ENCODE measurements at regions not wholly inside any gene's neighbourhood (a gene's known extent, or its start where the extent isn't known, plus 50 kb on each side); places are given as distances from the start of the nearest gene placed in this dataset.

GRCh38 chr1:3956527-3957170, 56.6 kb upstream of the C1orf174 start (continued):
- no peak for TF ChIP-seq RFX5 (IDR thresholded peaks at IDR 0.05; ENCODE audit: low read depth, low read length)
- no peak for TF ChIP-seq MAFK (IDR thresholded peaks at IDR 0.05; ENCODE audit: low read depth, low read length)
- TF ChIP-seq MAZ (IDR thresholded peaks at IDR 0.05; ENCODE audit: borderline replicate concordance, low read depth, low read length): no peak

- DNase-seq (no peak), ATAC-seq (ENCODE audit: low read depth) (no peak)
- Histone ChIP-seq H3K4me1 (ENCODE audit: control insufficient read depth, insufficient read depth, low read length) (no peaks in the 10 kb centered on the region), H2BK20ac (ENCODE audit: low read depth, low read length) (no peak overlapping the region), H3K27ac (ENCODE audit: insufficient read depth, low read length) (no peak overlapping the region), H3K79me1 (ENCODE audit: low read depth in 1 of 2, low read length in 2 of 2) (no peaks in the 10 kb centered on the region), H2BK5ac (ENCODE audit: low read depth, low read length, poor library complexity, severe bottlenecking) (no peak overlapping the region), H2AK9ac (replicated peaks; ENCODE audit: low read depth, low read length, poor library complexity) (no peak overlapping the region), H2BK120ac (ENCODE audit: low read depth, low read length) (no peak overlapping the region), H3K9ac (ENCODE audit: low read depth, low read length) (no peak overlapping the region), H3K23ac (ENCODE audit: low read depth, low read length) (no peak overlapping the region), H2BK15ac (ENCODE audit: low read depth, low read length) (no peak overlapping the region), H4K20me1 (ENCODE audit: insufficient read depth, low read length) (no peaks in the 10 kb centered on the region), H3K14ac (replicated peaks; ENCODE audit: low read depth, low read length) (no peak overlapping the region), H3K56ac (ENCODE audit: extremely low read depth, insufficient read depth, low read length) (no peak overlapping the region), H3K9me1 (ENCODE audit: insufficient read depth, low read length) (no peaks in the 10 kb centered on the region), H4K8ac (ENCODE audit: low read depth in 2 of 2, low read length in 2 of 2) (no peak overlapping the region), H2AFZ (replicated peaks; ENCODE audit: low read length, poor library complexity) (no peak overlapping the region), H3K18ac (ENCODE audit: low read depth, low read length) (no peak overlapping the region), H3K27me3 (ENCODE audit: control insufficient read depth, insufficient read depth, low read length) (no peaks in the 10 kb centered on the region), H3K4me2 (ENCODE audit: low read depth, low read length) (no peak overlapping the region), H3K36me3 (ENCODE audit: control insufficient read depth, insufficient read depth, low read length) (no peaks in the 10 kb centered on the region), H3K9me3 (ENCODE audit: control insufficient read depth, insufficient read depth, low read length) (peaks cover 48% of the 10 kb centered on the region), H4K91ac (ENCODE audit: insufficient read depth, low read depth, low read length) (no peak overlapping the region), H2AK5ac (ENCODE audit: low read depth, low read length) (no peak overlapping the region), H3K4me3 (ENCODE audit: insufficient read depth, low read depth, low read length) (no peak overlapping the region), H3K4ac (ENCODE audit: low read depth, low read length) (no peak overlapping the region), H4K5ac (ENCODE audit: low read depth, low read length) (no peak overlapping the region)
- 40% methylated on average over 4 of the region's 12 CpGs; no CpG with 5 or more reads in 1 of the 2 experiments for WGBS, 2 experiments (ENCODE audit: extremely low coverage in 2 of 2, insufficient read length in 1 of 2)
- ChIA-PET POLR2A (ENCODE audit: unreplicated experiment) (no interaction called here), CTCF (no interaction called here)
- in situ Hi-C loops (cut with MboI; ENCODE audit: low sequenced_read_pairs) (no loop called here), intact Hi-C loops (cut with micrococcal nuclease) (no loop called here), dilution Hi-C loops (cut with HindIII; ENCODE audit: low sequenced_read_pairs, unreplicated experiment) (no loop called here)
- TF ChIP-seq RFX5 (IDR thresholded peaks at IDR 0.05; ENCODE audit: low read depth, low read length) (no peak), USF2 (IDR thresholded peaks at IDR 0.05; ENCODE audit: low read depth, low read length) (no peak), SMC3 (IDR thresholded peaks at IDR 0.05; ENCODE audit: low read depth, low read length) (no peak), NFE2L2 (IDR thresholded peaks at IDR 0.05; ENCODE audit: low read depth, low read length) (no peak), MXI1 (IDR thresholded peaks at IDR 0.05; ENCODE audit: borderline replicate concordance, low read depth, low read length) (no peak), POLR2A (IDR thresholded peaks at IDR 0.05; ENCODE audit: low read depth, low read length) (no peak), RAD21 (IDR thresholded peaks at IDR 0.05; ENCODE audit: low read length) (no peak)
- no TSS peak for BruUV-seq (replicated peaks)
Observed at GRCh38 chr1:3959361-3959760, 59.3 kb upstream of the C1orf174 start.
